ENCODE measurements at regions not wholly inside any gene's neighbourhood (a gene's known extent, or its start where the extent isn't known, plus 50 kb on each side); places are given as distances from the start of the nearest gene placed in this dataset.

DNA sequence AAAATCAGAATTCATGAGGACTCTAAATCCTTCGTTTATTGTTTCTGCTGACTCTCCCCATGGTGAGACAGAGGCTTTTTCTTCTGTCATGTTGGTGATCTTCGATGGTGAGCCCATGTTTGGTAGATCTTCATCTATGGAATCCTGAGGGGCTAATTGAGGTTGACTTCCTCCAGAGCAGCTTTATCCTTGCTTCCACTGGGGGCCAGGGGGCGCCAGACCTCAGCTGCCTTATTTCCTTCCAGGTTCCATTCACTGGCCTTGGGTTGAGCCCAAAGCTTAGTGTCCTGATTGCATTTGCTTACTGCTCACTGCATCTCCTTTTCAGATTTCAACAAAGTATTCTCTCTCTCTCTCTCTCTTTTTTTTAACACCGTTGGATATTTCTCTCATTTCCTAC is 80.7 kb downstream of the GCC1 start:
- TF ChIP-seq, protein P1, sequence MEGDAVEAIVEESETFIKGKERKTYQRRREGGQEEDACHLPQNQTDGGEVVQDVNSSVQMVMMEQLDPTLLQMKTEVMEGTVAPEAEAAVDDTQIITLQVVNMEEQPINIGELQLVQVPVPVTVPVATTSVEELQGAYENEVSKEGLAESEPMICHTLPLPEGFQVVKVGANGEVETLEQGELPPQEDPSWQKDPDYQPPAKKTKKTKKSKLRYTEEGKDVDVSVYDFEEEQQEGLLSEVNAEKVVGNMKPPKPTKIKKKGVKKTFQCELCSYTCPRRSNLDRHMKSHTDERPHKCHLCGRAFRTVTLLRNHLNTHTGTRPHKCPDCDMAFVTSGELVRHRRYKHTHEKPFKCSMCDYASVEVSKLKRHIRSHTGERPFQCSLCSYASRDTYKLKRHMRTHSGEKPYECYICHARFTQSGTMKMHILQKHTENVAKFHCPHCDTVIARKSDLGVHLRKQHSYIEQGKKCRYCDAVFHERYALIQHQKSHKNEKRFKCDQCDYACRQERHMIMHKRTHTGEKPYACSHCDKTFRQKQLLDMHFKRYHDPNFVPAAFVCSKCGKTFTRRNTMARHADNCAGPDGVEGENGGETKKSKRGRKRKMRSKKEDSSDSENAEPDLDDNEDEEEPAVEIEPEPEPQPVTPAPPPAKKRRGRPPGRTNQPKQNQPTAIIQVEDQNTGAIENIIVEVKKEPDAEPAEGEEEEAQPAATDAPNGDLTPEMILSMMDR (IDR thresholded peaks at IDR 0.05; ENCODE audit: insufficient read depth, low read depth, low read length), result peak; percentile 68
- peak; percentile 30 for DNase-seq (ENCODE audit: low read depth)
- no peak overlapping the region for H3K4me3 ChIP-seq (ENCODE audit: low read depth, low read length)

DNA sequence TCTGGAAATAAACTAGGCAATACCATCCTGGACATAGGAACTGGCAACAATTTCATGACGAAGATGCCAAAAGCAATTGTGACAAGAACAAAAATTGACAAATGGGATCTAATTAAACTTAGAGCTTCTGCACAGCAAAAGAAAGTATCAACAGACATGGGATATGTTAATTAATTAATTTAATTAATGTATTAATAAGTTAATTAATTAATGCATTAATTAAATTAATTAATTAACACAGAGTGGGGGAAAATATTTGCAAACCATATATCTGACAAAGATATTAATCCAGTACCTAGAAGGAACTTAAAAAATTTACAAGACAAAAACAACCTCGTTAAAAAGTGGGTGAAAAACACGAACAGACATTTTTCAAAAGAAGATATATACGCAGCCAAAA is 83.6 kb downstream of the GCC1 start:
- DNase-seq (ENCODE audit: low read depth), result no peak
- TF ChIP-seq, protein P1 (IDR thresholded peaks at IDR 0.05; ENCODE audit: insufficient read depth, low read depth, low read length), result no peak
- no peak overlapping the region for H3K4me3 ChIP-seq (ENCODE audit: low read depth, low read length)

DNA sequence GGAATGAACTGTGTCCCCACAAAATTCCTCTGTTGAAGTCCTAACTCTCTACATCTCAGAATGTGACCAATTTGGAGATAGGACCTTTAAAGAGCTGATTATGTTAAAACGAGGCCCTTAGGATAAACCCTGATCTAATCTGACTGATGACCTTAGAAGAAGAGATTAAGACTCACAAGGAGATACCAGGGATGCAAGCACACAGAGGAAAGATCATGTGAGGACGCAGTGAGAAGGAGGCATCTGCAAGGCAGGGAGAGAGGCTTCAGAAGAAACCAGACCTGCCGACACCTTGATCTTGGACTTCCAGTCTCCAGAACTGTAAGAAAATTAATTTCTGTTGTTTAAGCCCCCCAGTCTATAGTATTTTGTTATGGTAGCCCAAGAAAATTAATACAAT is 94.9 kb upstream of the ZNF800 start:
- no peak for DNase-seq (ENCODE audit: low read depth)
- TF ChIP-seq, protein P1 (IDR thresholded peaks at IDR 0.05; ENCODE audit: insufficient read depth, low read depth, low read length), result no peak
- H3K4me3 ChIP-seq (ENCODE audit: low read depth, low read length), result no peak overlapping the region

DNA sequence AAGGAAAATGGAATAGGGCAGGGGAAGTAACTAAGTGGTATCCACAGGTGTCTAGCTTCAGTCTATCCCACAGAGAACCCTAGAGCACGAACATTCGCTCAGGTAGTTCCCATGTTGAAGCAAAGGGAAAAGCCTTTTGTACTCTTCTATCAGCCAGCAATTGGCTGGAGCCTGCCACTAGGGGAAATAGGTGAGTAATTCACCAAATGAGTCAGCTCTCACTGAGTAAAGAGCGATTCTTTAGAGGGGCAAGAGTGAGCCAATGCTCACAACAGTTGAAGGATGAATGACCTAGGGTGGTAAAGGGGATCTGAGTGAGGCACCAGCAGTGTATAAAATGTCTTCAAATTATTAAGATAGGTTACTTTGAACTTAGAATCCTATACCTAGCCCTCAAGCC is 94.1 kb upstream of the ZNF800 start:
- no peak for DNase-seq (ENCODE audit: low read depth)
- no peak overlapping the region for H3K4me3 ChIP-seq (ENCODE audit: low read depth, low read length)
- TF ChIP-seq, protein P1 (IDR thresholded peaks at IDR 0.05; ENCODE audit: insufficient read depth, low read depth, low read length), result peak; percentile 3

DNA sequence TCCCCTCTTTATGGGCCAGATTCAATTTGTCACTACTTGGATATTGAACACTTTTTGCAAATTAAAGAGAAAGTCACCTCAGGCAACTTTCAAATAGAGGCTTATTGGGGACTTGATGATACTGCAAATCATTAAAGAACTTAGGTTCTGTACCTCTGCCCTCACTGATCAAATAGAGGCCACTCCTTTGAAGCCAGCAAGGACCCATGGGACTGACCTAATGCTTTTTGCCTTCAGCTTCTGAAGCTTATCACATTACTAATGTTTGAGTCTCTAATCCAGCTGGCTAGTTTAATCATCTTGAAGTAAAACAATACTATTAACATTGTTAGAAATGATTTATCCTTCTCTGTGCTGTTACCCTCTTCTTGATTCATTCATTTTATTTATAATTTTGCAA is 93.0 kb upstream of the ZNF800 start:
- H3K4me3 ChIP-seq (ENCODE audit: low read depth, low read length), result no peak overlapping the region
- no peak for DNase-seq (ENCODE audit: low read depth)
- TF ChIP-seq, protein P1 (IDR thresholded peaks at IDR 0.05; ENCODE audit: insufficient read depth, low read depth, low read length), result no peak

DNA sequence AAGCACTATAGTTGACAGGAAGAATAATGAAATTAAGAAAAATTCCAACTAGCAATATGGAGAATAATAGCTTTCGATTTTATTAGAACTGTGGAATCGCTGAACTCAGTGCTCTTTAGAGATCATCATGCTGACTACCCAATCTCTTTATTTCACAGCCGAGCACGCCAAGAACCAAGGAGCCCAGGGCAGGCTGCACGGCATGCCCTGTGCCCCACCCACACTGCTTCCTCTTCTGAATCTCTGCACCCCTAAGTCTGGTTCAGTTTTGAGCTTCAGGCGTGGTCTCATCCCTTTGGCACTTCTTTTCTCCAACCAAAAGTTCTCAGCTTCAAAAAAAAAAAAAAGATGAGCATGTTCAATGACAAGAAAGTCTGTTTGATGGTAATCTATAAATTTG is 92.4 kb upstream of the ZNF800 start:
- H3K4me3 ChIP-seq (ENCODE audit: low read depth, low read length), result no peak overlapping the region
- no peak for DNase-seq (ENCODE audit: low read depth)
- TF ChIP-seq, protein P1 (IDR thresholded peaks at IDR 0.05; ENCODE audit: insufficient read depth, low read depth, low read length), result no peak

DNA sequence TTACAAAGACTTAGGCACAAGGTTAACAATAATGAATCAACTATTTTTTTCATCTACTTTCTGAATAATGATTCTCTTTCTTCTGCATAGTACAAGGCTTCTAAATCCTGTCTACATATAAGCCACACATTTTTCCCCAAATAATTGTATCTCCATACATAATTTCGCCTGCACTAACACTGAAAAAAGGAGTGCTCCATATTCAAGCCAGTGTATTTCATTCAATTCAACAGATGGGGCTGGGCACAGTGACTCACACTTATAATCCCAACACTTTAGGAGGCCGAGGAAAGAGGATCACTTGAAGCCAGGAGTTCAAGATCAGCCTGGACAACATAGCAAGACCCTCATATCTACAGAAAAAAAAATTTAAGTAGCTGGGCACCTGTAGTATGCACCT is 86.0 kb upstream of the ZNF800 start:
- DNase-seq (ENCODE audit: low read depth), result no peak
- no peak overlapping the region for H3K4me3 ChIP-seq (ENCODE audit: low read depth, low read length)
- TF ChIP-seq, protein P1 (IDR thresholded peaks at IDR 0.05; ENCODE audit: insufficient read depth, low read depth, low read length), result no peak

Data from fibroblast of villous mesenchyme (primary cell).